Mesendoderm (in vitro differentiated cells): ENCODE measurements at regions not wholly inside any gene's neighbourhood (a gene's known extent, or its start where the extent isn't known, plus 50 kb on each side); places are given as distances from the start of the nearest gene placed in this dataset.
A peak's percentile ranks its signal among the peaks of the same experiment; 100 is the strongest.

ENCODE experiments used
- DNase-seq: peaks from one replicate; pipeline ENCODE4 v3.0.0; 2013
- H2AK5ac ChIP-seq: 2 replicates; pipeline ENCODE4 v1.6.1; 2013; ENCODE audit warnings: low read length, inconsistent platforms
- H2BK120ac ChIP-seq: 2 replicates; pipeline ENCODE4 v1.6.1; 2013; ENCODE audit warnings: low read depth, mild to moderate bottlenecking, low read length, moderate library complexity, mixed read lengths
- H2BK15ac ChIP-seq: replicated peaks from 2 replicates; pipeline ENCODE4 v1.6.1; 2013; ENCODE audit warnings: low read depth, mild to moderate bottlenecking, moderate library complexity
- H2BK5ac ChIP-seq: 2 replicates; pipeline ENCODE4 v1.6.1; 2013; ENCODE audit warnings: low read length, inconsistent platforms
- H3K18ac ChIP-seq: 2 replicates; pipeline ENCODE4 v1.6.1; 2013; ENCODE audit warnings: mild to moderate bottlenecking, low read length, mixed read lengths
- H3K23ac ChIP-seq: one replicate; pipeline ENCODE4 v1.6.1; 2013; ENCODE audit warnings: low read length
- H3K27ac ChIP-seq: 2 replicates; pipeline ENCODE4 v1.5.1; 2013; ENCODE audit warnings: low read depth, mild to moderate bottlenecking, inconsistent platforms, low read length, moderate library complexity
- H3K27me3 ChIP-seq: 2 replicates; pipeline ENCODE4 v1.6.1; 2013; ENCODE audit warnings: low read length, control low read depth, mild to moderate bottlenecking, inconsistent platforms; ENCODE audit not compliant: insufficient read depth, poor library complexity
- H3K36me3 ChIP-seq: 2 replicates; pipeline ENCODE4 v1.6.1; 2013; ENCODE audit warnings: low read length, inconsistent platforms; ENCODE audit not compliant: control insufficient read depth, insufficient read depth
- H3K4ac ChIP-seq: one replicate; pipeline ENCODE4 v1.6.1; 2013; ENCODE audit warnings: low read depth, mild to moderate bottlenecking, low read length, moderate library complexity
- H3K4me1 ChIP-seq: 2 replicates; pipeline ENCODE4 v1.6.1; 2013; ENCODE audit warnings: low read depth, low read length, inconsistent platforms; ENCODE audit not compliant: control insufficient read depth
- H3K4me2 ChIP-seq: 2 replicates; pipeline ENCODE4 v1.6.1; 2013; ENCODE audit warnings: low read length
- H3K4me3 ChIP-seq: 2 replicates; pipeline ENCODE4 v1.5.1; 2013; ENCODE audit warnings: mild to moderate bottlenecking, low read length
- H3K56ac ChIP-seq: one replicate; pipeline ENCODE4 v1.6.1; 2013; ENCODE audit warnings: low read length
- H3K79me1 ChIP-seq: 2 replicates; pipeline ENCODE4 v1.6.1; 2013; ENCODE audit warnings: low read length, inconsistent platforms
- H3K79me2 ChIP-seq: 2 replicates; pipeline ENCODE4 v1.6.1; 2013; ENCODE audit warnings: mild to moderate bottlenecking, low read length; ENCODE audit not compliant: control insufficient read depth, insufficient read depth
- H3K9ac ChIP-seq: 2 replicates; pipeline ENCODE4 v1.6.1; 2013; ENCODE audit warnings: low read length, inconsistent platforms
- H4K5ac ChIP-seq: one replicate; pipeline ENCODE4 v1.6.1; 2013; ENCODE audit warnings: low read length
- H4K8ac ChIP-seq: one replicate; pipeline ENCODE4 v1.6.1; 2013; ENCODE audit warnings: low read depth, mild to moderate bottlenecking, control low read depth, low read length, moderate library complexity
- WGBS: extraction: QIAGEN DNeasy Blood & Tissue Kit; methylation state at CpG from one replicate; pipeline ENCODE4 v1.1.7; 2013; ENCODE audit warnings: low lambda C conversion rate, missing lambda C conversion rate; ENCODE audit not compliant: insufficient coverage; ENCODE audit errors: extremely low coverage; 5-methylcytosine and 5-hydroxymethylcytosine counted together

DNA sequence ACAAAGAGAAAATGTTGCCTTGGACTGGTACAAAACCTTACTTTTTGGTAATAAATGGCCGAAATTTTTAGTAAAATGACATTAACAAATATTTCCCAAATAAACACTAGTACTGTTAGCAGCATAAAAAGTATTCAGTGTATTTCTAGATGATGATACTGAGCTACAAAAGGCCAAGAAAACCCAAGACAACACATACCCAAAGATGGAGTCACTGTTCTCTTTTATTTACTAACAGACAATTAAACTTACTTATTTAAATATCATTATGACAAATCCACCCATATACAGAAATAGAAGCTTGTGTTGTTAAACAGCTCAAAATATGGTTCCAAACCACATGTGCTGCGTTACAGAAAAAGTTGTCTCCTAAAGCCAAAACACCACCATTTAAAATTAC lies 239.9 kb downstream of the ZEB2 start:
- H4K5ac ChIP-seq, result no peak overlapping the region
- H4K8ac ChIP-seq, result no peak overlapping the region
- no peak overlapping the region for H2BK120ac ChIP-seq
- H3K36me3 ChIP-seq, result no peaks in the 10 kb centered on the region
- H3K4me1 ChIP-seq, result peaks cover 7% of the 10 kb centered on the region
- DNase-seq, result no peak
- whole genome bisulfite sequencing, result no CpG with 5 or more reads among the region's 2 CpGs
- no peak overlapping the region for H3K4me3 ChIP-seq
- H3K23ac ChIP-seq, result no peak overlapping the region
- no peak overlapping the region for H3K4ac ChIP-seq
- no peak overlapping the region for H3K56ac ChIP-seq
- no peak overlapping the region for H2BK15ac ChIP-seq
- no peak overlapping the region for H3K9ac ChIP-seq
- no peaks in the 10 kb centered on the region for H3K79me2 ChIP-seq
- H3K27me3 ChIP-seq, result no peaks in the 10 kb centered on the region
- no peak overlapping the region for H3K18ac ChIP-seq
- no peak overlapping the region for H3K27ac ChIP-seq
- H2AK5ac ChIP-seq, result no peak overlapping the region
- H3K79me1 ChIP-seq, result peaks cover 2% of the 10 kb centered on the region
- H2BK5ac ChIP-seq, result no peak overlapping the region
- no peak overlapping the region for H3K4me2 ChIP-seq

DNA sequence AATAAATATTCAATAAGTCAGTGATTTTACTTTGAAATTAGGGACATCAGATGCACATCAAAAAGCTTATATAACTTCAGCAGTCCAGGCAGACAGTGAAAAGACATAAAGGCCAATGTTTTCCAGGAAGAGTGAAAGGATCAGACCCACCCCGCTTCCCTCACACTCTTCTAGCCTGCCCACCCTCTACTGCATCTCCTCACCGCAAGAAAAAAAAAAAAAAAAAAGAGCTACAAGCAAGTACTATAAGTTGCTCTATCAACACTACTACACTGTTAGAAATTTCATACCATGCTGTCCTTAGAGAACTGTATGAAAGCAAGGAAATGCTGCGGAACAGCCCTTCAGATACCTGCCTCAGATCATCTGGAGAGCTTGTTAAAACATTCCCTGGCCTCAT lies 240.8 kb downstream of the ZEB2 start:
- H4K5ac ChIP-seq, result no peak overlapping the region
- H3K4me2 ChIP-seq, result no peak overlapping the region
- peaks cover 7% of the 10 kb centered on the region for H3K4me1 ChIP-seq
- no peak overlapping the region for H2BK5ac ChIP-seq
- no peak overlapping the region for H4K8ac ChIP-seq
- no peak overlapping the region for H3K18ac ChIP-seq
- no peak overlapping the region for H3K9ac ChIP-seq
- H3K4me3 ChIP-seq, result no peak overlapping the region
- H3K27ac ChIP-seq, result no peak overlapping the region
- no peak overlapping the region for H3K56ac ChIP-seq
- H3K79me2 ChIP-seq, result no peaks in the 10 kb centered on the region
- H3K23ac ChIP-seq, result no peak overlapping the region
- H3K36me3 ChIP-seq, result no peaks in the 10 kb centered on the region
- H2BK15ac ChIP-seq, result no peak overlapping the region
- no peak overlapping the region for H2AK5ac ChIP-seq
- H3K4ac ChIP-seq, result peak overlapping the region; percentile 36
- H2BK120ac ChIP-seq, result no peak overlapping the region
- H3K79me1 ChIP-seq, result peaks cover 2% of the 10 kb centered on the region
- no CpG with 5 or more reads among the region's 3 CpGs for WGBS
- no peak for DNase-seq
- H3K27me3 ChIP-seq, result no peaks in the 10 kb centered on the region

DNA sequence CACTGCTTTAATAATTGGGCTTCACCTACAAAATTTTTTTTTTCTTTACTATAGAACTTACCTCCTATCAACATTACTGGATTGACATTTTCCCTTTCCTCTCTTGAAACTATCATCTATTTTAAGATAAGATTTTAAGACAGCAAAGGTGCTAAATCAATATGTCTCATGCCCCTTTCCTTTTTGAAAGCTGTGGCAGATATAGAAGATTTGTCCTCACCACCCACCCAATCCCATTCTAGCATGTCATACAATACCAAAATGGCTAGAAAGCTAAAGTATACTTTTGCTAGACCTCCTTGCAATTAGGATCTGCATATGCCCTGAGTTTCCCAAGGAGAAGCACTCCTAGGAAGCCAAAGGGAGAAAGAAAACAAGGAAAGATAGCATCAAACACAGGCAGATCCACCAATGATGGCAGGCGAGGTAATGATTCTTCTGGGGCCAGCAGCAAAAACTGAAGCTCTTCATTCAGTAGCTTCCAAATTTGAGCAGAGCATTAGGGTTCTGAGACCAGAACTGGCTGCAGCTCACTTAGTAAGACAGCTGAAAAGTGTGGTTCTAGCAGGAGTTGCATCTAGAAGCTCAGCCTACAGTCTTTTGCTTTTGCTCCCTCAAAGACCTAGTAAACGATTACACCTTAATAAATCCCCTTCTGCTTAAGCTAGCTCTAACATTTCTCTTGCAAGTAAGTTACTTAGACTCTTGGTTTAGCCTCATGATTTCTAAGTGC lies 242.1 kb downstream of the ZEB2 start:
- Histone ChIP-seq H3K4me2 (no peak overlapping the region), H2BK15ac (no peak overlapping the region), H4K8ac (no peak overlapping the region), H3K56ac (no peak overlapping the region), H3K4ac (peak overlapping the region; percentile 55), H3K18ac (peak overlapping the region; percentile 39), H3K79me2 (no peaks in the 10 kb centered on the region), H2BK120ac (peak overlapping the region; percentile 78), H3K23ac (no peak overlapping the region), H3K4me1 (peaks cover 5% of the 10 kb centered on the region), H3K27me3 (no peaks in the 10 kb centered on the region), H2BK5ac (no peak overlapping the region), H3K79me1 (peaks cover 2% of the 10 kb centered on the region), H3K36me3 (no peaks in the 10 kb centered on the region), H3K4me3 (no peak overlapping the region), H2AK5ac (no peak overlapping the region), H3K27ac (no peak overlapping the region), H3K9ac (no peak overlapping the region), H4K5ac (no peak overlapping the region)
- WGBS, result no CpG with 5 or more reads among the region's 2 CpGs
- no peak for DNase-seq

DNA sequence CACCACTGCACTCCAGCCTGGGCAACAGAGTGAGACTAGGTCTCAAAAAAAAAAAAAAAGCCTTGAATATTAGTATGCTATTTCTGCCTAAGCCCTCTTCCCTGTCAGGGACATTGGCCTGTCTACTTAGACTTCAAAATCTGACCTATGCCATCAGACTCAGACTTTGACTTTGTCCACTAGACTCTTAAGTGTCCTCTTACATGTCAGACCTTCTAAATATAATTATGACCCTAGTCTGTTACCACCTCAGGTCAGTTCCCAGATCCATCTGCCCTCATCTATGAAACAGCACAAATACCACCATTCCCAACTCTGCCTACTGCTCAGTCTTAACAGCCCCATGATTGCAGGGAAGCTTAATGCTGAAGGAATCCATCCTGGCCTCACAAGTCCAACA lies 244.6 kb downstream of the ZEB2 start:
- Histone ChIP-seq H3K4ac (peak overlapping the region; percentile 81), H2AK5ac (no peak overlapping the region), H3K4me1 (peaks cover 2% of the 10 kb centered on the region), H4K5ac (no peak overlapping the region), H2BK120ac (no peak overlapping the region), H3K23ac (no peak overlapping the region), H3K27ac (no peak overlapping the region), H2BK5ac (peak overlapping the region; percentile 20), H3K4me2 (no peak overlapping the region), H3K79me1 (peaks cover 2% of the 10 kb centered on the region), H3K18ac (no peak overlapping the region), H3K9ac (no peak overlapping the region), H4K8ac (no peak overlapping the region), H3K56ac (peak overlapping the region; percentile 30), H3K27me3 (no peaks in the 10 kb centered on the region), H3K36me3 (no peaks in the 10 kb centered on the region), H3K4me3 (no peak overlapping the region), H3K79me2 (no peaks in the 10 kb centered on the region), H2BK15ac (no peak overlapping the region)
- DNase-seq, result no peak

DNA sequence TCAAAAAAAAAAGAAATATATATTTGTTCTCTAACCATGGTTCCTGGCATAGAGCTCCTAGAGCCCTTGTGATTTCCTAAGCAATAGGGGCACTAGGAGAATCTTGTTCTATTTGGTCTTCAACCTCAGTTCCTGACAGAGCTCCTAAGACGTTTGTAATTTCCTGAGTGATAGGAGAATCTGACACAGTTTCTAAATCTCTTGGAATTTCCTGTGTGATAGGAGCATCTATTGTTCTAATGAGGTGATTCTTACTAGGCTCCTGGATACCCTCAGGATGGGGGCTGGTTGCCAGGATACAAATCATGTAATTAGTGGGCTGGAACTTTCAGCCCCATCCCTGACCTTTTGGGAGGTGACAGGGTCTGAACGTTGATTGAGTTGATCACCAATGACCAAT lies 245.8 kb downstream of the ZEB2 start:
- no peak overlapping the region for H3K4me3 ChIP-seq
- DNase-seq, result peak; percentile 92

DNA sequence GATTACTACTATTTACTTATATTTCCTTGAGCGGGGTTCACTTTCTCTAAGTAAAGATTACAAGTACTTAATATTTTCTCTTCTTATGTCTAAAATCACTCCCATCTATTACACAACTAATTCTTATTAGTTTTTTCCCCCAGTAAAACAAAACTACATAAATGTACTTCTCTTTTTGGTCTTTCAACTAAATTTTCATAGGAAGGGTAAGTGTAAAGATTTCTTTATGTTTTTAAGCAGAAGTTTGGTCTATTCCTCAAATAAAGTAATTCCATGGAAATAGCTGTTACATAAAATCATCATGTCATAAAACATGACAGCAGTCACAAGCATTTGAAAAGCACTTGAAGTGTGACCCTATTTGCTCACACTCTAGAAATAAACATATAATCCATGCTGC lies 249.0 kb downstream of the ZEB2 start:
- H3K9ac ChIP-seq, result no peak overlapping the region
- H3K18ac ChIP-seq, result no peak overlapping the region
- no peaks in the 10 kb centered on the region for H3K79me2 ChIP-seq
- no peak overlapping the region for H3K4me2 ChIP-seq
- DNase-seq, result no peak
- H2BK5ac ChIP-seq, result no peak overlapping the region
- no peak overlapping the region for H3K56ac ChIP-seq
- H3K4ac ChIP-seq, result no peak overlapping the region
- H3K4me3 ChIP-seq, result no peak overlapping the region
- H4K8ac ChIP-seq, result no peak overlapping the region
- peak overlapping the region; percentile 74 for H2BK15ac ChIP-seq
- no peak overlapping the region for H4K5ac ChIP-seq
- no peak overlapping the region for H2AK5ac ChIP-seq
- H3K27me3 ChIP-seq, result no peaks in the 10 kb centered on the region
- WGBS, result no CpG with 5 or more reads among the region's 1 CpG
- H2BK120ac ChIP-seq, result no peak overlapping the region
- no peaks in the 10 kb centered on the region for H3K36me3 ChIP-seq
- no peak overlapping the region for H3K27ac ChIP-seq
- H3K23ac ChIP-seq, result no peak overlapping the region
- H3K4me1 ChIP-seq, result peaks cover 2% of the 10 kb centered on the region
- H3K79me1 ChIP-seq, result peaks cover 2% of the 10 kb centered on the region

More for the DNA sequence above, 245.8 kb downstream of the ZEB2 start:
- no peak overlapping the region for H3K23ac ChIP-seq
- no peak overlapping the region for H2AK5ac ChIP-seq
- H3K9ac ChIP-seq, result no peak overlapping the region
- H3K79me1 ChIP-seq, result peaks cover 2% of the 10 kb centered on the region
- no peak overlapping the region for H2BK15ac ChIP-seq
- H3K36me3 ChIP-seq, result no peaks in the 10 kb centered on the region
- H3K4me1 ChIP-seq, result peaks cover 2% of the 10 kb centered on the region
- H2BK120ac ChIP-seq, result no peak overlapping the region
- no peaks in the 10 kb centered on the region for H3K27me3 ChIP-seq
- H3K79me2 ChIP-seq, result no peaks in the 10 kb centered on the region
- no peak overlapping the region for H3K4me2 ChIP-seq
- H4K8ac ChIP-seq, result no peak overlapping the region
- H3K18ac ChIP-seq, result peak overlapping the region; percentile 75
- peak overlapping the region; percentile 52 for H3K4ac ChIP-seq
- no peak overlapping the region for H2BK5ac ChIP-seq
- H3K56ac ChIP-seq, result no peak overlapping the region
- H4K5ac ChIP-seq, result no peak overlapping the region
- peak overlapping the region; percentile 72 for H3K27ac ChIP-seq
- WGBS, result no CpG with 5 or more reads among the region's 2 CpGs
